AG04449 (cell line): ENCODE measurements at regions not wholly inside any gene's neighbourhood (a gene's known extent, or its start where the extent isn't known, plus 50 kb on each side); places are given as distances from the start of the nearest gene placed in this dataset.

Source experiments
- CTCF ChIA-PET: fragments of 350-600 bp; formaldehyde crosslinking; extraction: SDS; loops from one replicate; lab custom pipeline; 2021; ENCODE audit warnings: antibody characterized with exemption; lab: Yijun Ruan, JAX
- POLR2A ChIA-PET: fragments of 400-600, 350-600 bp; formaldehyde crosslinking; extraction: SDS; loops from one replicate; lab custom pipeline; 2020; ENCODE audit warnings: antibody characterized with exemption, inconsistent platforms; lab: Yijun Ruan, JAX
- DNase-seq: peaks from one replicate; pipeline ENCODE4 v3.0.0-alpha.2; 2010; ENCODE audit warnings: low read depth, low spot score
- H3K4me3 ChIP-seq: 2 replicates; pipeline ENCODE4 v1.5.1; 2011; ENCODE audit warnings: low read depth, mild to moderate bottlenecking, control low read depth, low read length
- CTCF ChIP-seq: IDR thresholded peaks from one replicate; pipeline ENCODE4 v1.5.1; 2011; ENCODE audit warnings: mild to moderate bottlenecking, moderate library complexity, low read length, control low read depth, inconsistent platforms; ENCODE audit not compliant: insufficient read depth; ENCODE audit errors: missing control alignments

DNA sequence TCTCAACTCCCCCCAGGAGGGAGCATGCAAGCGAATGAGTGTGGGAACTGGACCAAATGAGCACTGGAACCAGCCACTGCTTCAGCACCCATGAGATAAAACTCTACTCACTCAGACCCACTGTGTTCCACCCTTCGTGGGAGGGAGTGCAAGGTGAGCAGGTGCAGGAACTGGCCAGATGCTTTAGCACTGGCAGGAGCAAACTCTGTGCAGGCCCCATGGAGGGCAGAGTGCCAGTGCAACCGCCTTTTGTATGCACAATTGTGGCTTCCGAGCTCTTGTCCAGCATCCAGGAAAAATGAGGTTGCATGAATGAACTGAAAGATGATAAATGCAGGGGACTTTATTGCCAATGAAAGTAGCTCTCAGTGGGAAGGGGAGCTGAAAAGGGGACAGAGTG, 67.4 kb upstream of the CCDC112 start:
- DNase-seq, result no peak
- H3K4me3 ChIP-seq, result no peak overlapping the region
- TF ChIP-seq CTCF, result no peak
- ChIA-PET POLR2A (no interaction called here), CTCF (interaction anchor here (1.0 to 1.4 kb wide), 2 partner anchors 8 to 225 kb away, joined by 4 to 5 read pairs; no protein-coding TSS in a partner anchor)

DNA sequence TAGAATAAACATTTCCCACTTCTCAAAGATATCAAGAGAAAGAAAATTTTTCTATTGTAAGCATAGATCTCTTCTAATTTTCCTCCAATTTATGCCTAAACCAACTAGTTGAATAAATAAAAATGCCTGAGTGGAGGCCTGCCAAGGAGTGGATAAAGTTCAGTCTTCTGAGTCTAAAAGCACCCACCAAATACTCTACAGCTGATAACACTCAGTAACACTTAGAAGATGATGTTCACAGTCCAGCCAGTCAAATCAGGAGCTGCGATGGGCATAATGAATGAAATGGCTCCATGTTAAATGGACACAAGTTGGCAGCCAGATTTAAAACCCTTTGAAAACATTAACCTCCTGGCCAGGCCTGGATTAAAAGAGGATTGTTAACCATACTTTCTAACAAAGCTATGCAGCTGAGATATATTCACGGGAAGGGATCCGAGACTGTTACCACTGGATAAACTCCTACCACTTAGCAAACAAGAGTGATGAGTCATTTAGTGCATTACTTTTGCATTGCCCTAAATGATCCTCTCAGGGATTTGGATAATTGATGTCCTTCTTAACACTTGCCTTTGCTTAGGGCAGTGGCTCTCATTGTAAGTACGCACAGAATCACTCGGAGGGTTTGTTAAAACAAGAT, 63.7 kb upstream of the CCDC112 start:
- no peak for DNase-seq
- no peak for TF ChIP-seq CTCF
- no peak overlapping the region for H3K4me3 ChIP-seq
- POLR2A ChIA-PET, result no interaction called here
- CTCF ChIA-PET, result no interaction called here

DNA sequence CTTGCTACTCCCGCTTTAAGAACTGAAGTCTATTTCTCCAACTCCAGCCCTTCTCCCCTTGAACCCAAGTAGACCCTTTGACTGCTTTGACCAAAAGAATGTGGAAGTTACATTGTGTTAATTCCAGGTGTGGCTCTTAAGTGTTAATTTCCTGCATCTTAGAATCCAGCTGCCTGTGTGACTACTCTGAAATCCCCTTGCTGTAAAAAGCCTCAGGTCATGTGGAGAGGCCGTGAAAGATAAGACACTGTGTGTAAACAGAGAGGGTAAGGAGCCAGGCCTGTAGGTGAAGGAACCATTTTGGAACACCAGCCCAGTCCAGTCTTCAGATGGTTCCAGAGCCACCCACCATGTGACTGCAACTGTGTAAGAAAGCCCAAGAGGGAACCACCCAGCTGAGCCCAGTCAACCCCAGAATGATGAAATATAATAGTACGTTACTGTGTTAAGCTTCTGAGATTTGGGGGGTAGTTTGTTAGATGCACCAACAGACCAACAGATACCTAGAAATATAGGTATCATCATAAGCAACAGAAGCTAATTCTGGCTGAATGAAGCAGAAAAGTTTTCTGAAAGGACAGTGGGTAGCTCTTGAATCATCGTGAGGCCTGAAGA, 59.4 kb upstream of the CCDC112 start:
- TF ChIP-seq CTCF, result no peak
- CTCF ChIA-PET, result interaction anchor here (1.2 to 1.3 kb wide), 2 partner anchors 9 to 21 kb away, joined by 3 to 5 read pairs; no protein-coding TSS in a partner anchor
- POLR2A ChIA-PET, result no interaction called here
- H3K4me3 ChIP-seq, result no peak overlapping the region
- no peak for DNase-seq

- DNase-seq, result no peak
- no peak for TF ChIP-seq CTCF
- ChIA-PET CTCF (no interaction called here), POLR2A (no interaction called here)
- H3K4me3 ChIP-seq, result no peak overlapping the region
Observed at GRCh38 chr5:115355095-115355494, 58.6 kb upstream of the CCDC112 start.

DNA sequence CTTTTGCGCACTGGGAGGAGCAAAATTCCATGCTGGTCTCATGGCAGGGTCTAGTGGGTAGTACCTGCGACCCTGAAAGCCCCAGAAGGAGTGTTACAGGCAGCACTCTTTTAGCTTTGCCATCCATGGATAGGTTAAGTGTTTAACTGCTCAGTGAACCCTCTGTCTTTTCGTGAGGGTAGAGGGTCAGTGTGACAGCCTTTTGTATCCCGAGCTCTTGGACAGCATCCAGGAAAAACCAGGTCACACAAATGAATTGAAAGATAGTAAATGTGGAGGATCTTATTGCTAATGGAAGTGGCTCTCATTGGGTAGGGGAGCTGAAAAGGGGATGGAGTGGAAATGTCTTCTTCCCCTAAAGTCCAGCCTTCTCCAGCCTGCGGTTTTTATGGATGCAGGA, 57.8 kb upstream of the CCDC112 start:
- DNase-seq, result no peak
- H3K4me3 ChIP-seq, result no peak overlapping the region
- POLR2A ChIA-PET, result no interaction called here
- TF ChIP-seq CTCF, result no peak
- CTCF ChIA-PET, result interaction anchor here (1.3 kb wide), 1 partner anchor 23 kb away, joined by 3 read pairs; no protein-coding TSS in a partner anchor

GRCh38 chr5:115352571-115352970, 56.1 kb upstream of the CCDC112 start:
- TF ChIP-seq CTCF, result no peak
- no peak for DNase-seq
- H3K4me3 ChIP-seq, result no peak overlapping the region
- CTCF ChIA-PET, result interaction anchor here (0.9 to 1.4 kb wide), 3 partner anchors 9 to 43 kb away, joined by 3 to 4 read pairs (median 3); no protein-coding TSS in a partner anchor
- POLR2A ChIA-PET, result no interaction called here
